Suppressor macrophage treated with lipopolysaccharide for 1 hour (primary cell): ENCODE measurements at regions not wholly inside any gene's neighbourhood (a gene's known extent, or its start where the extent isn't known, plus 50 kb on each side); places are given as distances from the start of the nearest gene placed in this dataset.

Experiments
- DNase-seq, 3 donors: peaks; one replicate each; pipeline ENCODE4 v3.0.0-alpha.2; 2020 to 2022

GRCh38 chr20:22862671-22863230 lies 172.4 kb upstream of the SSTR4 start:
- no peak for DNase-seq

- no peak for DNase-seq
Measured at GRCh38 chr20:22863826-22864225, 171.3 kb upstream of the SSTR4 start.

- DNase-seq: no peak
Measured at GRCh38 chr20:22866812-22867341, 168.2 kb upstream of the SSTR4 start.

GRCh38 chr20:22878166-22878565 lies 156.9 kb upstream of the SSTR4 start:
- DNase-seq: no peak

GRCh38 chr20:22880277-22880676 lies 154.8 kb upstream of the SSTR4 start:
- DNase-seq: no peak

GRCh38 chr20:22887796-22888195 lies 147.3 kb upstream of the SSTR4 start:
- DNase-seq: no peak

- DNase-seq: no peak
Measured at GRCh38 chr20:22890594-22891300, 144.4 kb upstream of the SSTR4 start.

- DNase-seq: no peak
Measured at GRCh38 chr20:22901164-22901563, 133.9 kb upstream of the SSTR4 start.

- DNase-seq: no peak
Measured at GRCh38 chr20:22901921-22902320, 133.2 kb upstream of the SSTR4 start.

- DNase-seq: no peak
Measured at GRCh38 chr20:22904386-22904785, 130.7 kb upstream of the SSTR4 start.

GRCh38 chr20:22904905-22905304 lies 130.2 kb upstream of the SSTR4 start:
- no peak for DNase-seq

GRCh38 chr20:22905658-22906057 lies 129.5 kb upstream of the SSTR4 start:
- no peak for DNase-seq

GRCh38 chr20:22908437-22908836 lies 126.7 kb upstream of the SSTR4 start:
- no peak for DNase-seq

GRCh38 chr20:22908944-22909343 lies 126.2 kb upstream of the SSTR4 start:
- DNase-seq: no peak

- peak in 1 of 3 donors; percentile 10 for DNase-seq
Measured at GRCh38 chr20:22909436-22909835, 125.7 kb upstream of the SSTR4 start.

- DNase-seq: no peak
Measured at GRCh38 chr20:22910287-22910852, 124.7 kb upstream of the SSTR4 start.

GRCh38 chr20:22914291-22914690 lies 120.8 kb upstream of the SSTR4 start:
- DNase-seq: no peak

GRCh38 chr20:22915512-22915911 lies 119.6 kb upstream of the SSTR4 start:
- no peak for DNase-seq

- DNase-seq: no peak
Measured at GRCh38 chr20:22916021-22916842, 118.9 kb upstream of the SSTR4 start.

GRCh38 chr20:22918286-22918983 lies 116.7 kb upstream of the SSTR4 start:
- DNase-seq: no peak

- DNase-seq: peak in 1 of 3 donors; percentile 6
Measured at GRCh38 chr20:22920898-22921297, 114.2 kb upstream of the SSTR4 start.

- peak; percentile 68 to 92 (median 91) for DNase-seq
Measured at GRCh38 chr20:22921595-22922421, 113.3 kb upstream of the SSTR4 start.
